Stimulated activated CD4-positive, alpha-beta T cell treated with anti-CD3 and anti-CD28 coated beads, Interleukin-2, amount 100 ng/mL, for 24 hours (primary cell): ENCODE measurements at regions not wholly inside any gene's neighbourhood (a gene's known extent, or its start where the extent isn't known, plus 50 kb on each side); places are given as distances from the start of the nearest gene placed in this dataset.

Experiments
- DNase-seq, 2 donors: peaks; one replicate each; pipeline ENCODE4 v3.0.0-alpha.2; 2020

DNA sequence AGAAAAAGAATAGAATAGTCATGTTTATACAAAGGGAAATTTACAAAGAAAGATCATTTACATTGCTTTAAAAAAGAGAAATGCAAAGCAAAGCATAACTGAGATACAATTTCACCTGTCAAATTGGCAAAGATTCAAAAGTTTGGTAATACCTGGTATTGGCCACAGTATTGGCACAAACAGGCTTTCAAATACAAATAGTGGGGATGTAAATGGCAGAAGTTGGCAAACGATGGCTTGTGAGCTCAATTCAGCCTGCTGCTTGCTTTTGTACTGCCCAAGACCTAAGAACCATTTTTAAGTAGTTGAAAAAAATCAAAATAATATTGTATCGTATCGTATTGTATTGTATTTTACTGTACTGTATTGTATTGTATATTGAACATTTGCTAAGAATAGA, 194.5 kb upstream of the JAG1 start:
- no peak for DNase-seq

DNA sequence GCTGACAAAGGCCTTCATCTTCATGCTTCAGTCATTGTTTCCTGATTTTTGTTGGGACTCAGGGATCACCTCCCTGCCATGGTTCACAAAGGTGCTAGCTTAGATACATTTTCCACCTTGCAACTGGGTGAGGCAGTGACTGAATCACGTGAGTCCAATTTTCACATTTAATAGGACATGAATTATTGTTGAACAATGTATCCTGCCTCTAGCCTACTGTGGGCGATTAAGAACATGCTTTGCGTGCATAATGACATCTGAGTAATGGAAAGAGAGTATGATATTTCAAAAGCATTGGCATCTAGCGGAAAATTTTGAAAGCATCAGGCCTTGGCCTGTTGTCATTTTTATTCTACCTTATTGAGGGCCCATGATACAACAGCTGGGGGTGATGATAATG, 199.2 kb upstream of the JAG1 start:
- no peak for DNase-seq

DNA sequence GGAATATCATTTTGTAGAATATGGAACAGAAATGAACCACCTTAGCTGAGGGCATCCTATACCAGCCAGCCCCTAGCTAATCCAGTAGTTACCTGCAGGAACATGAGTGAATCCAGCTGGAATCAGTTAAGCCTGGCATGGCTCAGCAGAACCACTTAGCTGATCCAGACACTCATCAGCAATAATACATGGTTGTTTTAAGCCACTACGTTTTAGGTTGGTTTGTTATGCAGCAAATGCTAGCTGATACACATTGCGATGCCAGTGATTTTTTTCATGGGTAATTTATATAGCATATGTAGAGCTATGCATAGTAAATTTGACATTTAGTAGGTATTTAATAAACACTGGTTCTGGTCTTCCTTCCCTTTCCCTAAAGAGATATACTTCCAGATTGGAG, 201.9 kb upstream of the JAG1 start:
- DNase-seq: no peak

DNA sequence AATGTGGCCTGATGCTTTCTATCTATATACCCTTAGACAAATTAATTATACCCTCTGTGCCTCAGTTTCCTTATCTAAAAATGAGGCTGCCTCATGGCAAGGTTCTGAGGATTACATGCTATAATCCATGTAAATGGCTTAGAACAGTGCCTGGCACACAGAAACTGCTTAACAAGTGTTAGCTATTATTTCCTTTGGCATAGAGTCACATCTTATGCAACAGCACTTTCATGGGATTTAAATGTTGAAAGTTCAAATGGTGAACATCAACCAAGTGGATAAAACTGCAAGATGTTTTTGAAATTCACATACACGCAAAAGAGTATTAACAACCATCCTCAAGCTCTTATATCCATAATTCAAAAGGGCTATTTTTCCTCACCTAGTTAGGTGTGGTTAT, 202.8 kb upstream of the JAG1 start:
- no peak for DNase-seq

DNA sequence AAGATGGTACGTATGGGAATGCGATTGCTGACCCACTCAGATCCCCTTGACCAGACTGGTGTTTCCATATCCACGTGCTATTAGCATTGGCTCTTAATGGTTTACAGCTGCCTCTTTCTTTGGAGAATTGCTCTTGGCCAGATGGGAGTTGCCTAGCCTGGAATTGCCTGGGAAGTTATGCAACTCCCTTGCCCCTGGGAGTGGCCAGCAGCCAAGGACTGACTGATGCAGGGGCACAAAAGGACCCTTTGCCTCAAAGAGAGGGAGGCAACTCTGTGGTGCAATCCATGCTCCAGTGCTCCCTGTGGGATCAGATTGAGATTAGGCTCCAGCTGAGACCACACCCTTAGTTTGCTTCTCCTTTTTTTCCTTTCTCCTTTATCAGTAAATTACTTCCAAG, 203.5 kb upstream of the JAG1 start:
- no peak for DNase-seq

DNA sequence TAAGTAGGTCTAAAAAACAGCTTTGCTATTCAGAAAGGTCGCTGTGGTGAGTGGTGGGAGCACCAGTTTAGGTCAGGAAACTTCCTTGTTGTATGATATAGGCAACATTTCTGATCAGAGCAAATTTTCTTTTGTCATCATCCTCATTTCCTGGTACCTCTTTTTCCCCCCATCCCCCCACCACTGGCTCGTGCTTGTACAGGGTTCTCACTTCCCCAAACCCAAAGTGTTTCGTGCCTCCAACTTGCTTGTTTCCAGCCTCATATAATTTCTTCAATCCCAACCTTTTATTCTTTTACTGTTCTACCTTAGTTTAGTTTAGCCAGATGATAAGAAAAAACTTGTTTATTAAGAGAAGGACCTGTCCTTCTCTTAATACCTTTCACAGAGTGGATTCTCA, 209.4 kb upstream of the JAG1 start:
- DNase-seq: no peak

DNA sequence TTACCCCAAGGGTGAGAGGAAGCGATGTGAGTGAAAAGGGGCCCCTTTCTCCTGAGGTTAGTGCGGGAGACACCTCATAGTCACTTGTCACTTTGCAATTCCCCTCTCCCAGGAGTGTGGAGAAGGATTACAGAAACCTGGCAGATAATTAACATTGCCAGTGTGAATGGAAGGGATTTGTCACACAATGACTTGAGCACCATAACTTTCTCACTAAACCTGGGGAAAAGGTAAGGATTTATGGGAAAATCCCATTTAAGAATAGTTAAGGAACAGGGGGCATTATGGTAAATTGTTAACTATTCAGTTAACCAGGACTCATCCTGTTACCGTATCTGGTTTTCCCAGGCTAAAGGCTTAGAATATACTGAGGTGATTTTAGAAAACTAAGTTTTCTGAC, 219.5 kb upstream of the JAG1 start:
- no peak for DNase-seq

DNA sequence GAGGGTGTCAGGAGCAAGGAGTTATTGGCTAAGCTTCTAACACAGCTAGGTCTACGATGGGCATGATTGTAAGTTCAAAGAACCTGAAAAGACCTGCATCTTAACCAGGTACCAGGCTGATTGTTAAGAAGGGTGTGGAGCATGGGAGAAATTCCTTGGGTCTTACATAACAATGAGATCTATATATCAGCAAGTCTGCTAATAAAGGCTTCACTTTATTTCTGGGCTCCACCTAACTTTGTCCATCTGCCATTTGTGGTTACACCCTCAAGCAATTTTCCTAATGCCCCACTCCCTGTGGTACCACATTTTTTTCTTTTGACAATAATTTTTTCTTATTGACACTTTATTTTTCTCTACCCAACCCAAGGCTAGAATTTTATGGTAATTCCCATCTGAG, 223.5 kb upstream of the JAG1 start:
- DNase-seq: no peak

DNA sequence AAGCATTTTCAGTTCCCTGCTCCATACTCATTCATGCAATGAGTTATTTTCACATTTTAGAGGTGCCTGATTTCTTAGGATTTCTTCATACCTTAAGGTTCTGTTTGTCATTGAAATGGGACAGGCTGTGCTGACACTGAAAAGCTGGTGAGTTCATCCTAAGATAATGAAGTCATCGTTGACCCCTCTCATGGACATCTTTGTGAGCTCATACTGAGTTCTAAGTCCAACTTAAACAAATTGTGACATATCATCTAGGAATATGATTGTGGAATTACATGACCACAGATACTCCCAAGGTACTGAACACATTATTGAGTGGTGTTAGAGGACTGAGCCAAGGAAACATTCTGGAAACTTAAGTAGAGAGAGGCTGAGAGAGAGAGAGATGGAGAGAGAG, 224.8 kb upstream of the JAG1 start:
- no peak for DNase-seq

DNA sequence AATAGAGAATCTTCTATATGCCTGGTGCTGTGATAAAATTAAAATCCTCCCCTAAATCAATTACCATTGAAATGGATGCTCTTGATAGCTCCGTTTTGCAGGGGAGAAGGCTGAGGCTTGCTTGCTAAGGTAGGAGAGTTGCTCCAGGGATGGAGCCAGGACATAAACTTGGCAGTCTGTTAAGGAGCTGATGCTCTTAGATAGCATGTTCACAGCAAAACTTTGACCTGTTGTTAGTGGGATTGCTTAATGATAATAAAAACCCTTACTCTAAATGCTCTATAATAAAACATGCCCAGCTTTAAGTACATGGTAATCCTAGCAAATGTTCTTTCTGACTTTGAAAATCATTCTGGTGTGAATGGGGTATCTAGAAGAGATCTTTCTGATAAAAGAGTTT, 228.4 kb upstream of the JAG1 start:
- DNase-seq: no peak

DNA sequence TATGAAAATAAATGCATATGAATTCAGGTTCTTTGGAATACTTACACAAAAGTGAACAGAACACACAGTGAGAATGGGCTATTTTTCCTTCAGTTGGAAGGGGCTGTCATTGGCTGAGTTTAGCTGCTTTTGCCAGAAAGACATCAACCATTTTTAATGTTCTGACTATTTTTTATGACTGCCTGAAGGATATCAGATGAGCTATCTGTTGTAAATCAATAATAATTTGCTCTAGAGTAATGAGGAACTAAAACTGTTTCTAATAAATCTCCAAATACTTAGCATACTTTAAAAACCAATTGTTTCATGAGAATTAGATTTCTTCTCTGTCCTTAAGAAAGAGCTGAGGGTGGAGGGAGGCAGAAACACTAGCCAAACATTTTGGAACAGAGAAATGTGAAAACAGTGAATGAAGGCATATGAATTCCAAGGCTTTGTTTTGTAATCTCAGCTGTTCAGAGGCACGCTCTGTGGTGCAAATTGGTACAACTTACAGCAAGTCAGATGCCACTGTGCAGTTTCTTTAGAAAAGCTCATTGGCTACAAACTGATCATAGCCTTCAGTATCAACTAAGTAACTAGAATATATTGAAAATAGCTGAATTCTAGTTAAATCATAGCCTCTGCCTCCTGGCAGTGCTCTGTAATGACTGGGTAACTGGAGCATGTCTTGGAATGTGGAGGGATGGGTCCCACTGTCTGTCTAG, 228.9 kb upstream of the JAG1 start:
- no peak for DNase-seq

DNA sequence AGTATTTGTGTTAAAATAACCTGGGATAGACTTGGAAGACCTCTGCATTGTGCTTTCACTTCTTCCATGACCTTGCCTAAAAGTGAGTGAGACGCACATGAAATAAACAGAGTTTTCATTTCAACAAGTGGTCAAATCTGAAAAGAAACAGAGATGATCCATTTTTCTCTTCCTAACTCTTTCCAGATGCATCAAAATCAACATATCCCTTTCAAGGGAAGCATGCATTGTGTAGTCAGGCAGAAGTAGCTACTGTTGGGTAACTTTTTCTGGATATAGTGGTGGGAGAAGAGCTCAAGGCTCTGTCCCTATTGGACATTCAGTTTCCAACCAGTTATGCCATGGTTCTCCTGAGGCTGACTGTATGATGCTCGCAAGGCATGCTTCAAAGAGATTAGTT, 233.0 kb upstream of the JAG1 start:
- DNase-seq: no peak

DNA sequence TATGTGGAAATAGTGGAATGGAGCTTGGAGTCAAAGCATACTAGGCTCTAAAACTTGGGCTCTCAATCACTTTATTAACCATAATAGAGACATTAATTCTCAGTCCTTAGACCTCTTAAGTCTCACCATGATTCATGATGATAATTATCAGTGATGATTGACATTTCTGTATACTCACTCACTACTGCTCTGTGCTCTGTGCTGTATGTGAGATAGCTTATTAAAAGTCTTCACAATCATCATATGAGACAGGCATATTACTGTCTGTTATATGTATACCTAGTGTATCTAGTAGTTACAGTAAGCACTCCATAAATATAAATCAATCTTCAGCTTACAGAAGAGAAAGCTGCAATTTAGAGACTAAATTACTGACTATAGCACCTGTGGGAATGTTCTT, 236.0 kb upstream of the JAG1 start:
- no peak for DNase-seq

DNA sequence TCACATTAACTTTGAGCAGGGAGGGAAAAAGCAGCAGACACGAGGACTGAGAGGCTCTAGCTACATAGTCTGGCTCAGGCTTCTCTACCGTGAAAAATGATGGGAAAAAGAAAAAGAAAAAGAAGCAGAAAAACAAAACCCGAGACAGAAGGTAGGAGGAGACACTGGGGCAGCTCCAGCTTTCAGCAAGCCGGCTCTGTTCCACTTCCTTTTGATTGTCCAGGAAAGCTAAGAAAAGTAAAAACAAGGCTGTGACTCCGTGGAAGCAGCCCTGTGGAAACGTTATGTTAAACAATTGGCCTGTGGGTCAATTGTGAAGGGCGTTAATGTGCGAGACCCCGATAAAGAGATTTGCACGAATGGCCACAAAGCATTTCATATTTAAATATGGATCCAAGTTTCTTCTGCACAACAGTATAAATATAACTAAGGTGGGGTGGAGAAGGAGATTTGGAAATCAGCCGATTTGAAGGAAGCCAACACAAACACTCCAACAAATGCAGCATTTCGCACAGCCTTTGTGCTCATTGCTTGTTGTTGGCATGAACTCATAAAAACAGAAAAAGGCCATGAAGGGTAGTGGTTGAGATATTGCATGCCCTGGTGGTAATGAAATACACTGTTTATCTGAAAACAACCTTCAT, 236.9 kb upstream of the JAG1 start:
- DNase-seq: no peak

DNA sequence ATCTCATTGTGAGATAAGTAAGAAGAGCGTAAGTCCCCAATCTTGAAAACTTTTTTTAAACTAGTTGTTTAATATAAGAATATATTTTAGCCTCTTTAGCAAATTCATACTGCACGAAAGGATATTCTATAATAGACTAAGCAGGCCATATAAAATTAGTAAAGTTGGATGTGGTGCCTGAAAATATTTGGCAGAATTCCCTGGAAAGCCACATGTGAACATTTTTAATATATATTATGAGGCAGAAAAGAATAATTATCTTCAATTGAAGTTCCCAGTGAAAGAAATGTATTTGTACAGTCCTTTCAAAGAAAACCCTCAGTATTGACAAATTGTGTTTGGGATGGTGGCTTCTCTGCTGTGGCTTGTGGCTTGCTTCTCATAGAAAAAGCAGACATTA, 237.5 kb upstream of the JAG1 start:
- no peak for DNase-seq

DNA sequence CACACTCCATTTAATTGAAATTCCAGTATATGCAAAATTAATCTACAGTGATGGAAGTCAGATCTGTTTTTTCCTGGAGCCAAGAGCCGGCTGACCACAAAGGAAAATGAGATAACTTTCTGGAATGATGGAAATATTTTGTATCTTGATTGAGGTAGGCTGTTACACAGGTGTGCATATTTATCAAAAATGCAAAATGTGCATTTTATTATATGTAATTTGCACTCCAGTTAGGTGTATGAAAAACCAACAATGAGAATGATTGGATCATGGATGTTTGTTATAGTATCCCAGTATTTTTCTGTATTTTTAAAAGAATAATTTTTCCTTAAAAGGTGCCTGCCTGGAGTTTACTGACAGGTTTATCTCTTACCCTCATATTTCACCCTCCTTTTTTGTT, 242.0 kb upstream of the JAG1 start:
- DNase-seq: no peak

DNA sequence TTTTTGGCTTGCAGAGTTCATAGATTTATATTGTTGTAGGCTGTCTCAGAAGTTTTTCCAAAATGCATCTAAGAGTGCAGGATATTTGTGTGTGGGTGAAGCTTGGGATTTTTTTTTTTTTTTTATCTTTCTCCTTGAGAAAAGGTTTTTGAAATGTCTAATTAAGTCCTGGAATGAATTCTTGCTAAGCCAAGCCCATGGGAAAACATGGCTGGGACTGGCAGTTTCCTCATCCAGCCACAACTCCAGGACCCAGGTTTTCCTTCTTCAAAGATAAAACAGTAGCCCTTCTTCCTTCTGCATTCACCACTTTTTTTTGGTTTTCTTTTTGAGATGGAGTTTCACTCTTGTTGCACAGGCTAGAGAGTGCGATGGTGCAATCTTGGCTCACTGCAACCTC, 242.5 kb upstream of the JAG1 start:
- DNase-seq: no peak

DNA sequence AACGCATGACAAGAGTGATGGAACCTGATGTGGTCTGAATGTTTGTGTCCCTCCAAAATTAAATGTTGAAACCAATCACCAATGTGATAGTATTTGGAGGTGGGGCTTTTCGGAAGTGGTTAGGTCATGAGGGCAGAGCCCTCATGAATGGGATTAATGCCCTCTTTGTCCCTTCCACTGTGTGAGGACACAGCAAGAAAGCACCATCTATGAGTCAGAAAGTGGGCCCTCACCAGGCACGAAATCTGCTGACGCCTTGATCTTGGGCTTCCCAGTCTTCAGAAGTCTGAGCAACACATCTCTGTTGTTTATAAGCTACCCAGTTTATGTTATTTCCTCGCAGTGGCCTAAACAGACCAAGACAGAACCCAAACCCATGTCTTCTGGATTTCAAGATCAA, 244.0 kb upstream of the JAG1 start:
- DNase-seq: no peak

DNA sequence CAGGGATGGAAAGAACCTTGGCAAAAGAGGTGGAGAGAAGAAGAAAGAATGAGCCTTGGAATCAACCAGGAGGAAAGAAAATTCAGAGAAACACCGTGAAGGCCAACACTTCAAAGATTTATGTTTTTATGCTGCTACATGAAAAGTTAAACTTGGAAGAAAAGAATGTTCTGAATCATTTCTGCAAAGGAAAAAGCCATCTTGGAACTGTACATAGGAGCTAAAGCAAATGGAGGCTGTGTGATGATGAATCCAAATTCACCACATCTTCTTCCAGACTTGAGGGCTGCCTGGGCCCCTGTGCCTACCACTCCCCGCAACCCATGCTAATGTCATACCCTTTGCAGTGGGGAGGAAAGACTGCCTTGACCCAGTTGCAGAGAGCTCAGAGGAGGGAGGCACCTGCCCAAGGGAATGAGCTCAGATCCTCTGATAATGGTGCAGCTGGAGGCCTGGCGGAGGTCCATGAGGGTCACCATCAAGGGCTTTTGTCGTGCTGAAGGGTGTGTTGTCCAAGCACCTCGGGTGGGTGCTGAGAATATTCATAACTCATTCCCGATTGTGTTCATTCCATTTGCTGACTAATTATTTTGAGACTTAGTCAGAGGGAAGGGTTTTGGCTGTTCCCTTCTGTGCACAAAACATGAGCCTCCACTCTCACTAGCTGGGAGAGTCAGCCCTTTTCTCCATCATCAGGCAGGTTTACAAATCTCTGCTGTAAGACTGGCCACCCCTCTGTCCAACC, 245.8 kb upstream of the JAG1 start:
- no peak for DNase-seq

DNA sequence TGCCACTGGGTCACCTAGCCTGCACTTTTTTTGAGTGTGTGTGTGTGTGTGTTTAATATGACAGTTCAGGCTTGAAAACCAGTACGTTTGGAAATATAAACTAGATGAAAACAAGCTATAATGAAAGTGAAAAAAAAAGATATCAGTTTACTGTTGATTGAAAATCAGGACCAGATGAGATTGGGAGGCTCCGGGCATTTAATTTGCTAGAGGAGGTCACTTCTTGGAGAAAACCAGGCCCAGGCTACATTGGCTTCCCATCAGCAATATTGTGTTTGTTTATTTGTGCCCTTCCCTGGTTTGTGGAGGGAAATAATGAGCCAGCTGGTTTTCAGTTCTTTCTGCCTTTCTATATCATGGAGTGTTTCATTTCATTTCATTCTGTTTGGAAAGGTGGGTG, 246.6 kb upstream of the JAG1 start:
- DNase-seq: no peak

DNA sequence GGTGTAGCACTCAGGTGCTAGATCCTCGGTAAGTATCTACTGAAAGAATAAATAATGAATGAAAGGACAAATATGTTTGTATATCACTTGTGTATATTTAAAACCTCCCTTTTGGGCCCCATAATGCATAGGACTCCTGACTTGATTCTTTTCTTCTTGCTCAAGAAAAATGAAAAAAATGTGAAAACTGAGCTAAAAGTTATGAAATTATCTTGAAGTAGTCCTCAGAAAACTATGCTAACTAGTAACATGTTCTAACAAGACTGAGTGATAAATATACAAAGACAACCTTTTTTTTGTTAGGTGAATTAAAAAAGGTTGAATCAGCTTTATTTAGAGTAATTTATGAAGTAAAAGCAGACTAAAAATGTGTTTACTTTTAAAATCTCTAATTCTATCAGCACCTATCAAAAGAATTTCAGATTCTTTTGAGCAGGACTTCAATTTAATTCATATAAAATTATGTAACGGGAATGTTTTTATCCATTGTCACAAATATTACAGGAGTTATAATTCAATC, 247.8 kb upstream of the JAG1 start:
- DNase-seq: no peak

DNA sequence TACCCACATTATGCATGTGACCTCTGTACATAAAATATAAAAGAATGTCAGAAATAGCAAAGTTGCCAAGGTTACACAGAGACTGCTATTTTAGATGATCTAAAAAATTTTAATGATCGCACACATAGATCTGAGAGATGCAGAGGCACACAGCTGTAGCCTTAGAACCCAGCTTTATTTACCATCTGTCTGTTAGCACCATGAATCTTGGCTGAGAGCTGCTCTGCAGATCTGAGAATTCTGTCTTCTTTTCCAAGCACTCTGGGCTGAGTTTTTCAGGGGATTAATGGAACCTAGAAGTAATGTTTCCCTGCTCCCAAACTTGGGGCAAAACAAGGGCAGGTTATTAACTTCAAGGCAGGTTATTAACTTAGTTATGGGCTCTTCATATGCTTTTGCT, 248.7 kb upstream of the JAG1 start:
- no peak for DNase-seq

DNA sequence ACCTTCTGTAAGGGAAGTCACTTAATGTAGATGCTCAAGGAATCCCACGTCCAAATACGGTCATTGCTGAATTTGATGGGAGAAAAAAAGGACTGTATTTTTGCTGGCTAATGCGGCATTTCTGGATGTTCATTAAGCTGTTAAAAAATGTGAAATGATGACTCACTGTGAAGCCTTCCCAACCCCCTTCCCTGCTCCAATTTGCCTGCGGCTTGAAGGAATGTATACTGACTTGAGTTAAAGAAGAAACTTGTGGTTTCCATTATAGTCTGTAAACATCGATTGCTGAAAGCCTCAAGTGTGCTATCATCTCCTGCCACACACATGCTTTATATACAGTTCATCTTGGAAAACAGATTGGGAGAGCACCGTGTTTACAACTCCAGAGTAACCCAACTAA, 249.1 kb upstream of the JAG1 start:
- no peak for DNase-seq

DNA sequence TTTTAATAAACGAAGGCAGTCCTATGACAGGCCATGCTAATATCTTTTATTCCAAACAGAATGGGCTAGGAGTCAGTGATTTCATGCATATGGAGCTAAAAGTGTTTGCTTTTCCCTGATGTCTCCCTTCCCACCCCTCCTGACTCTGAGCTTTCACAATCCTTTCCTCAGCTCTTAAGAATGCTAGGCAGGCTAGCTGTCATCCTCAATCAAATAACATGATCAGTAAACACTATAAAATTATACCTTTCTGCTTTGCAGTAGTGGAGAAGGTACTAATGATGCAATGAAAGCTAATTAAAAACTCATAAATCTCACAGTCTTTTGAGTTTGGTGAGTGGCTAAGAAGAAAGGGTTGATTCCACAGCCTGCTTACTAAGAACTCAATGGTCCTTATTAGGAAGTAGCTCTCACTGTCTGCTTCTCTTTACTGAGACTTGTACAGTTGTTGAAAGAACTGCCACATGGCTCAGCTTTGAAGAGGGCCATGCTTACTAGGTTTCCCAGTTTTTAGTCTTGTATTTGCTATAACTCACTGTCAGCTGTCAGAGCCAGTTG, 250.9 kb upstream of the JAG1 start:
- no peak for DNase-seq
